SK-N-SH treated with all-trans-retinoic acid at 6 μM for 48 hours (cell line): ENCODE measurements at regions not wholly inside any gene's neighbourhood (a gene's known extent, or its start where the extent isn't known, plus 50 kb on each side); places are given as distances from the start of the nearest gene placed in this dataset.

Experiments
- ATAC-seq: fragments of 200-7000 bp; cut with Tn5 transposase; 3 replicates; pipeline ENCODE4 v1.9.1; 2020; ENCODE audit warnings: mild to moderate bottlenecking, moderate library complexity
- BACH2 ChIP-seq: fragments of 250-450 bp; sonication (Bioruptor Pico); IDR thresholded peaks from 2 replicates; pipeline ENCODE4 v1.9.0; 2021; ENCODE audit warnings: mild to moderate bottlenecking, borderline replicate concordance
- CSDC2 ChIP-seq: fragments of 250-450 bp; sonication (Bioruptor Pico); IDR thresholded peaks from 2 replicates; pipeline ENCODE4 v1.5.0; 2020; ENCODE audit warnings: mild to moderate bottlenecking, moderate library complexity
- CSRNP3 ChIP-seq: fragments of 250-450 bp; sonication (Bioruptor Pico); IDR thresholded peaks from 2 replicates; pipeline ENCODE4 v1.5.1; 2021; ENCODE audit warnings: mild to moderate bottlenecking, moderate library complexity
- ESRRG ChIP-seq: fragments of 250-450 bp; sonication (Bioruptor Pico); IDR thresholded peaks from 2 replicates; pipeline ENCODE4 v1.6.1; 2021; ENCODE audit warnings: mild to moderate bottlenecking
- GLIS3 ChIP-seq: fragments of 250-450 bp; sonication (Bioruptor Pico); IDR thresholded peaks from 2 replicates; pipeline ENCODE4 v1.5.0; 2020; ENCODE audit warnings: mild to moderate bottlenecking, moderate library complexity
- ISL1 ChIP-seq: fragments of 250-450 bp; sonication (Bioruptor Pico); IDR thresholded peaks from 2 replicates; pipeline ENCODE4 v2.1.2; 2022; ENCODE audit warnings: mild to moderate bottlenecking, moderate library complexity
- PPARA ChIP-seq: fragments of 250-450 bp; sonication (Bioruptor Pico); IDR thresholded peaks from 2 replicates; pipeline ENCODE4 v1.5.0; 2020; ENCODE audit warnings: mild to moderate bottlenecking, borderline replicate concordance
- SNAI2 ChIP-seq: fragments of 250-450 bp; sonication (Bioruptor Pico); IDR thresholded peaks from 2 replicates; pipeline ENCODE4 v1.5.0; 2020; ENCODE audit warnings: mild to moderate bottlenecking, moderate library complexity
- TCF4 ChIP-seq: fragments of 250-450 bp; sonication (Bioruptor Pico); IDR thresholded peaks from 2 replicates; pipeline ENCODE4 v1.8.0; 2021; ENCODE audit warnings: mild to moderate bottlenecking, moderate library complexity, borderline replicate concordance
- TOX ChIP-seq: fragments of 250-450 bp; sonication (Bioruptor Pico); IDR thresholded peaks from 2 replicates; pipeline ENCODE4 v1.8.0; 2021; ENCODE audit warnings: mild to moderate bottlenecking, moderate library complexity, borderline replicate concordance
- ZFP30 ChIP-seq: fragments of 450-650 bp; formaldehyde crosslinking; IDR thresholded peaks from 2 replicates; pipeline ENCODE4 v1.5.0; 2022; ENCODE audit warnings: mild to moderate bottlenecking, moderate library complexity
- ZNF565 ChIP-seq: fragments of 450-650 bp; formaldehyde crosslinking; conservative IDR thresholded peaks from 2 replicates; pipeline ENCODE4 v1.5.0; 2020; ENCODE audit warnings: low read depth, mild to moderate bottlenecking, moderate library complexity
- ZNF70 ChIP-seq: fragments of 450-650 bp; formaldehyde crosslinking; IDR thresholded peaks from 2 replicates; pipeline ENCODE4 v1.5.0; 2020; ENCODE audit warnings: mild to moderate bottlenecking, moderate library complexity
- TF ChIP-seq, protein P1 (sequence below): fragments of 250-450 bp; sonication (Bioruptor Pico); IDR thresholded peaks from 2 replicates; pipeline ENCODE4 v1.5.0; 2020; ENCODE audit warnings: mild to moderate bottlenecking, moderate library complexity
- TF ChIP-seq, protein P2 (sequence below): fragments of 250-450 bp; sonication (Bioruptor Pico); IDR thresholded peaks from 2 replicates; pipeline ENCODE4 v1.8.0; 2020; ENCODE audit warnings: mild to moderate bottlenecking, moderate library complexity, borderline replicate concordance
- TF ChIP-seq, protein P3 (sequence below): fragments of 250-450 bp; sonication (Bioruptor Pico); IDR thresholded peaks from 2 replicates; pipeline ENCODE4 v1.5.1; 2020; ENCODE audit warnings: low read depth, mild to moderate bottlenecking, moderate library complexity

GRCh38 chr18:40902436-40902835 is 1052.6 kb upstream of the PIK3C3 start (continued):
- TF ChIP-seq ZNF70 (no peak), TOX (CRISPR knock-in tag) (no peak)

DNA sequence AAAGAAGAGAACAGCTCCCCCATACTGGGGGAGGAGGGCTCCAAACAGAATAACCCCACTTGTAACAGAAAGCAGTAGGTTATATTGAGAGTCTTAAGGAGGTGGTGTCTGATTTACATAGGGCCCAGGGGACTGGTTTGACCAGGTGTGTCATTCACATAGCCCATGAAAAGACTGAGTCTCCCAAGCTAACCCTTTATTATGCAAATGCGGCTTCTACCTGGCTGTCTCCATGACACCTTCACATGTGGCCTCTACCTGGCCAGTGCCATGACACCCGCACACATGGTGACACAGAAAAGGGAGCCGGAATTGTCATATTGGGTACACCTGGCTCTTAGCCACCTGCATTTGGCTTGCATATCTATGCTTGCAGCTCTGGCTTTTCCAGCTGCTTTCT is 1057.2 kb upstream of the PIK3C3 start:
- TF ChIP-seq, protein P1, sequence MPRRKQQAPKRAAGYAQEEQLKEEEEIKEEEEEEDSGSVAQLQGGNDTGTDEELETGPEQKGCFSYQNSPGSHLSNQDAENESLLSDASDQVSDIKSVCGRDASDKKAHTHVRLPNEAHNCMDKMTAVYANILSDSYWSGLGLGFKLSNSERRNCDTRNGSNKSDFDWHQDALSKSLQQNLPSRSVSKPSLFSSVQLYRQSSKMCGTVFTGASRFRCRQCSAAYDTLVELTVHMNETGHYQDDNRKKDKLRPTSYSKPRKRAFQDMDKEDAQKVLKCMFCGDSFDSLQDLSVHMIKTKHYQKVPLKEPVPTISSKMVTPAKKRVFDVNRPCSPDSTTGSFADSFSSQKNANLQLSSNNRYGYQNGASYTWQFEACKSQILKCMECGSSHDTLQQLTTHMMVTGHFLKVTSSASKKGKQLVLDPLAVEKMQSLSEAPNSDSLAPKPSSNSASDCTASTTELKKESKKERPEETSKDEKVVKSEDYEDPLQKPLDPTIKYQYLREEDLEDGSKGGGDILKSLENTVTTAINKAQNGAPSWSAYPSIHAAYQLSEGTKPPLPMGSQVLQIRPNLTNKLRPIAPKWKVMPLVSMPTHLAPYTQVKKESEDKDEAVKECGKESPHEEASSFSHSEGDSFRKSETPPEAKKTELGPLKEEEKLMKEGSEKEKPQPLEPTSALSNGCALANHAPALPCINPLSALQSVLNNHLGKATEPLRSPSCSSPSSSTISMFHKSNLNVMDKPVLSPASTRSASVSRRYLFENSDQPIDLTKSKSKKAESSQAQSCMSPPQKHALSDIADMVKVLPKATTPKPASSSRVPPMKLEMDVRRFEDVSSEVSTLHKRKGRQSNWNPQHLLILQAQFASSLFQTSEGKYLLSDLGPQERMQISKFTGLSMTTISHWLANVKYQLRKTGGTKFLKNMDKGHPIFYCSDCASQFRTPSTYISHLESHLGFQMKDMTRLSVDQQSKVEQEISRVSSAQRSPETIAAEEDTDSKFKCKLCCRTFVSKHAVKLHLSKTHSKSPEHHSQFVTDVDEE: no peak
- no peak for TF ChIP-seq ZFP30 (CRISPR knock-in tag)
- TF ChIP-seq, protein P2, sequence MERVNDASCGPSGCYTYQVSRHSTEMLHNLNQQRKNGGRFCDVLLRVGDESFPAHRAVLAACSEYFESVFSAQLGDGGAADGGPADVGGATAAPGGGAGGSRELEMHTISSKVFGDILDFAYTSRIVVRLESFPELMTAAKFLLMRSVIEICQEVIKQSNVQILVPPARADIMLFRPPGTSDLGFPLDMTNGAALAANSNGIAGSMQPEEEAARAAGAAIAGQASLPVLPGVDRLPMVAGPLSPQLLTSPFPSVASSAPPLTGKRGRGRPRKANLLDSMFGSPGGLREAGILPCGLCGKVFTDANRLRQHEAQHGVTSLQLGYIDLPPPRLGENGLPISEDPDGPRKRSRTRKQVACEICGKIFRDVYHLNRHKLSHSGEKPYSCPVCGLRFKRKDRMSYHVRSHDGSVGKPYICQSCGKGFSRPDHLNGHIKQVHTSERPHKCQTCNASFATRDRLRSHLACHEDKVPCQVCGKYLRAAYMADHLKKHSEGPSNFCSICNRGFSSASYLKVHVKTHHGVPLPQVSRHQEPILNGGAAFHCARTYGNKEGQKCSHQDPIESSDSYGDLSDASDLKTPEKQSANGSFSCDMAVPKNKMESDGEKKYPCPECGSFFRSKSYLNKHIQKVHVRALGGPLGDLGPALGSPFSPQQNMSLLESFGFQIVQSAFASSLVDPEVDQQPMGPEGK (CRISPR knock-in tag): no peak

DNA sequence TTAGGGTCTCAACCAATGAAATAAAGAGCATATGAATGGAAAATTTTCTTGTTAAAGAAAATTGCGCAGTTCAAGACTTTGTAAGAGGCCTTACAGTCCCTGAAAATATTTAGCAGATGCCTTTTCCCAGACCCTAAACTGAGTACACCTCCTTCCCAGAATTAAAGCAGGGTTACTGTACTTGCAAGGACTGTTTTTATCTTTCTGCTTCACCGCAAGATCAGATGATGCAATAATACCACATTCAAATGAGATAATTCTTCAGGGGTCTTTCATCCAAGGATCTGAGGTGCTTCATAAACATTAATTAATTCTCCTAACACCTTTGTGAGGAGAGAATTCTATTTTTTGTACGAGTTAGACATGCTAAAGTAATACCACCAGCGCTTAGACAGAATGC is 1071.8 kb upstream of the PIK3C3 start:
- ATAC-seq: no peak
- TF ChIP-seq CSRNP3 (no peak), GLIS3 (CRISPR knock-in tag) (no peak), TOX (CRISPR knock-in tag) (no peak), ZFP30 (CRISPR knock-in tag) (no peak), CSDC2 (no peak), TCF4 (CRISPR knock-in tag) (no peak), ESRRG (CRISPR knock-in tag) (no peak), ISL1 (no peak), BACH2 (CRISPR knock-in tag) (no peak)

More for the DNA sequence above, 1057.2 kb upstream of the PIK3C3 start:
- no peak for ATAC-seq

- peak; percentile 69 for ATAC-seq
- no peak for TF ChIP-seq CSRNP3
- TF ChIP-seq SNAI2 (CRISPR knock-in tag): no peak
- TF ChIP-seq PPARA (CRISPR knock-in tag): no peak
- TF ChIP-seq ZNF565 (CRISPR knock-in tag): no peak
- no peak for TF ChIP-seq ISL1
- TF ChIP-seq, protein P3, sequence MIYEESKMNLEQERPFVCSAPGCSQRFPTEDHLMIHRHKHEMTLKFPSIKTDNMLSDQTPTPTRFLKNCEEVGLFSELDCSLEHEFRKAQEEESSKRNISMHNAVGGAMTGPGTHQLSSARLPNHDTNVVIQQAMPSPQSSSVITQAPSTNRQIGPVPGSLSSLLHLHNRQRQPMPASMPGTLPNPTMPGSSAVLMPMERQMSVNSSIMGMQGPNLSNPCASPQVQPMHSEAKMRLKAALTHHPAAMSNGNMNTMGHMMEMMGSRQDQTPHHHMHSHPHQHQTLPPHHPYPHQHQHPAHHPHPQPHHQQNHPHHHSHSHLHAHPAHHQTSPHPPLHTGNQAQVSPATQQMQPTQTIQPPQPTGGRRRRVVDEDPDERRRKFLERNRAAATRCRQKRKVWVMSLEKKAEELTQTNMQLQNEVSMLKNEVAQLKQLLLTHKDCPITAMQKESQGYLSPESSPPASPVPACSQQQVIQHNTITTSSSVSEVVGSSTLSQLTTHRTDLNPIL (CRISPR knock-in tag): no peak
- TF ChIP-seq, protein P2 (CRISPR knock-in tag): no peak
Observed at GRCh38 chr18:40882468-40882867, 1072.6 kb upstream of the PIK3C3 start.
